Tibial nerve (tissue), 4 donors: ENCODE measurements at regions not wholly inside any gene's neighbourhood (a gene's known extent, or its start where the extent isn't known, plus 50 kb on each side); places are given as distances from the start of the nearest gene placed in this dataset.

Experiments used
- DNase-seq, 2 donors: peaks; one replicate each; pipeline ENCODE4 v3.0.0-alpha.2; 2019; ENCODE audit warnings: low spot score in 2 of 2
- H3K27ac ChIP-seq, 4 donors: fragments of 200-600 bp; sonication (generic) in 3 of 4; one replicate each; pipeline ENCODE4 v1.5.1; 2017 to 2019; ENCODE audit warnings: mild to moderate bottlenecking in 1 of 4
- H3K27me3 ChIP-seq, 2 donors: fragments of 200-600 bp; sonication (generic) in 1 of 2; one replicate each; pipeline versions ENCODE4 v1.5.1 to v1.6.0; 2017 to 2019
- H3K36me3 ChIP-seq, 3 donors: fragments of 200-600 bp; sonication (generic); one replicate each; pipeline ENCODE4 v1.5.1; 2018 to 2019
- H3K4me1 ChIP-seq, 4 donors: fragments of 200-600 bp; sonication (generic) in 3 of 4; one replicate each; pipeline ENCODE4 v1.5.1; 2017 to 2019
- H3K4me3 ChIP-seq, 4 donors: fragments of 200-600 bp; sonication (generic) in 3 of 4; one replicate each; pipeline ENCODE4 v1.5.1; 2017 to 2019; ENCODE audit warnings: mild to moderate bottlenecking in 1 of 4, moderate library complexity in 1 of 4
- H3K9me3 ChIP-seq, 4 donors: fragments of 200-600 bp; sonication (generic) in 3 of 4; one replicate each; pipeline ENCODE4 v1.5.1; 2017 to 2019
- CTCF ChIP-seq, 5 experiments: fragments of 200-600 bp in 3 of 5; fragments of 450-650 bp in 2 of 5; sonication (generic) in 3 of 5; IDR thresholded peaks; one replicate each; pipeline ENCODE4 v1.5.1; 2016 to 2019; ENCODE audit warnings: antibody characterized with exemption in 5 of 5, mild to moderate bottlenecking in 3 of 5, moderate library complexity in 2 of 5
- EP300 ChIP-seq, 2 donors: sonication (generic); formaldehyde crosslinking; IDR thresholded peaks; one replicate each; pipeline ENCODE4 v1.6.1; 2017; ENCODE audit warnings: antibody characterized with exemption in 2 of 2, mild to moderate bottlenecking in 1 of 2
- POLR2A ChIP-seq, 2 donors: fragments of 450-650 bp; IDR thresholded peaks; one replicate each; pipeline ENCODE4 v1.6.1; 2017; ENCODE audit warnings: antibody characterized with exemption in 2 of 2, mild to moderate bottlenecking in 2 of 2, moderate library complexity in 2 of 2
- WGBS, 2 donors: methylation state at CpG; one replicate each; pipeline ENCODE4 v1.1.5; 2018; 5-methylcytosine and 5-hydroxymethylcytosine counted together

DNA sequence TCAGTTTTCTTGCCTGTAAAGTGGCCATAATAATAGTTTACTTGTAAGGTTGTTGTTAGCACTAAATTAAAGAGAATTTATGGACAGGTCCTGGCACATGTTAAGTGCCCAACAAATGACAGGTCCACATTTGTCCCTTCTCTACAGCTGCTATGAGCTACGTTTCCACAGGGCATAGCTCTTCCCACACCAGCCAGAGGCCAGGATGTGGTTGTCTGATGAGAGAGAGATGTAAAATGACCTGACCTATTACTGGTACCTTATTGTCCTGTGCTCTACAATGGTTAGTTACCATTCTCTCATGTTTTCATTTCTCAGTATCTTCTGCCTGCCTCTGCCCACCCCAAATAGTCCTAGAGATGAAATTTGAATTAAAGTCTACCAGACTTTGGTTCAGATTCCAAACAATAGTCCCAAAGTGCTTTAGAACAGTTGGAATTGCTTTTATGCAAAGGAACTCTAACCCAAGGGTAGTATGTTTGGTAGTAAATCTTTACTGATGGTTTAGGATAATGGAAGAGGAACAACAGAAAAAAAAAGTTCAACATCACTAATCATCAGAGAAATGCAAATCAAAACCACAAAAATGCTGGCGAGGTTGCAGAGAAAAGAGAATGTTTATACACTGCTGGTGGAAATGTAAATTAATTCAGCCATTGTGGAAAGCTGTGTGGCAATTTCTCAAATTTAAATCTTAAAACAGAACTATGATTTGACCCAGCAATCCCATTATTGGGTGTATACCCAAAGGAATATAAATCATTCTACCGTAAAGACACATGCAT is 57.1 kb upstream of the ANKFN1 start:
- no peak for DNase-seq
- Histone ChIP-seq H3K27me3 (no peaks in the 10 kb centered on the region), H3K9me3 (no peaks in the 10 kb centered on the region), H3K4me1 (no peaks in the 10 kb centered on the region), H3K36me3 (no peaks in the 10 kb centered on the region), H3K4me3 (no peak overlapping the region), H3K27ac (no peak overlapping the region)
- no peak for TF ChIP-seq CTCF (IDR thresholded peaks at IDR 0.05)
- no peak for TF ChIP-seq EP300 (IDR thresholded peaks at IDR 0.05)
- no peak for TF ChIP-seq POLR2A (IDR thresholded peaks at IDR 0.05)
- 67 to 69% methylated on average over 3 of the region's 3 CpGs for WGBS, 2 donors

GRCh38 chr17:56098746-56099145 is 54.5 kb upstream of the ANKFN1 start:
- Histone ChIP-seq H3K9me3 (no peaks in the 10 kb centered on the region), H3K36me3 (no peaks in the 10 kb centered on the region), H3K27ac (no peak overlapping the region), H3K4me3 (no peak overlapping the region), H3K27me3 (no peaks in the 10 kb centered on the region), H3K4me1 (no peaks in the 10 kb centered on the region)
- TF ChIP-seq EP300 (IDR thresholded peaks at IDR 0.05) (no peak), CTCF (IDR thresholded peaks at IDR 0.05) (no peak), POLR2A (IDR thresholded peaks at IDR 0.05) (no peak)
- DNase-seq, result no peak
- WGBS, 2 donors, result 78 to 81% methylated on average over 4 of the region's 4 CpGs

- H3K27me3 ChIP-seq, result no peaks in the 10 kb centered on the region
- H3K4me3 ChIP-seq, result no peak overlapping the region
- no peaks in the 10 kb centered on the region for H3K36me3 ChIP-seq
- no peak overlapping the region for H3K27ac ChIP-seq
- H3K9me3 ChIP-seq, result no peaks in the 10 kb centered on the region
- 77 to 79% methylated on average over 5 of the region's 5 CpGs for WGBS, 2 donors
- DNase-seq, result no peak
- H3K4me1 ChIP-seq, result no peaks in the 10 kb centered on the region
- TF ChIP-seq EP300 (IDR thresholded peaks at IDR 0.05) (no peak), CTCF (IDR thresholded peaks at IDR 0.05) (no peak), POLR2A (IDR thresholded peaks at IDR 0.05) (no peak)
Measured at GRCh38 chr17:56099649-56100048, 53.6 kb upstream of the ANKFN1 start.
